Keratinocyte (primary cell): ENCODE measurements at regions not wholly inside any gene's neighbourhood (a gene's known extent, or its start where the extent isn't known, plus 50 kb on each side); places are given as distances from the start of the nearest gene placed in this dataset.

Experiments
- EZH2 ChIP-seq: IDR thresholded peaks from one replicate; pipeline ENCODE4 v1.6.1; 2012; ENCODE audit warnings: inconsistent platforms, mild to moderate bottlenecking, low read length, moderate library complexity
- TF ChIP-seq, protein P1 (sequence below), 3 experiments: IDR thresholded peaks in 1 of 3; conservative IDR thresholded peaks in 1 of 3; optimal IDR thresholded peaks in 1 of 3; 2 replicates in 2 of 3; 3 replicates in 1 of 3; pipeline versions ENCODE3 to v1.5.1; 2011; ENCODE audit warnings: low read length in 3 of 3, mild to moderate bottlenecking in 3 of 3, moderate library complexity in 2 of 3, control low read depth in 1 of 3, inconsistent platforms in 1 of 3; ENCODE audit not compliant: insufficient read depth in 2 of 3; ENCODE audit errors: extremely low read depth in 1 of 3

DNA sequence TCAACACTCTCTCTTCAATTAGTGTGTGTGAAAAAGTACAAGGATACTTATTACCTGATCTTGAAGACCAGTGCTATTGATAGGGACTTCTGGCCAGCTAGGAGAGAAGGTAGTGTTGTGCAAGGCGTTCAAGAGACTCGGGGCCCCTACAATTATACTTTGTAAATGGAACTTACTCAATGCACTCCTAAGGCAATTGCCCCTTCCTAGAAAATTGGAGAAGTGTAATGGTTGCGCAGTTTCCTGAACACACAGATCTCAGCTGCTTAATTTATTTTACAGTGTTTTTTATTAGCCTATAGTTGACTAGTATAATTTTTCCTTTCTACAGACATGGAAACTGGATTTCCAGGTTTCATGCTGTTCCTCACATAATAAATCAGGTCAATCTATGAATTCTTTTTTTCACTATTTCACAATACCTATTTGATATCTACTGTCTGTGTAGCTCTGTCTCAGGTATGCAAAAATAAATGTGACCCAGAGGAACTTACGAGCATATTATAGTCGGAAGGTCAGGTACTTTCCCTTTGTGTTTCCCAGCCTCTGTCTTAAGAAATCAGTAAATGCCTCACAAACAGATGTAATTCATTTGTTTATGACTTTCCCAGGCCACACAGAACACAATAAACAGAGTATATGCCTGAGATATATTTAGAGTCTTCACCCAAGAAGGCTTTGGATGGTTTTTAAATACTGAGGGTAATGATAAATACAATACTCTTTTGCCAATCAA is 89.1 kb upstream of the TET2 start:
- TF ChIP-seq, protein P1, sequence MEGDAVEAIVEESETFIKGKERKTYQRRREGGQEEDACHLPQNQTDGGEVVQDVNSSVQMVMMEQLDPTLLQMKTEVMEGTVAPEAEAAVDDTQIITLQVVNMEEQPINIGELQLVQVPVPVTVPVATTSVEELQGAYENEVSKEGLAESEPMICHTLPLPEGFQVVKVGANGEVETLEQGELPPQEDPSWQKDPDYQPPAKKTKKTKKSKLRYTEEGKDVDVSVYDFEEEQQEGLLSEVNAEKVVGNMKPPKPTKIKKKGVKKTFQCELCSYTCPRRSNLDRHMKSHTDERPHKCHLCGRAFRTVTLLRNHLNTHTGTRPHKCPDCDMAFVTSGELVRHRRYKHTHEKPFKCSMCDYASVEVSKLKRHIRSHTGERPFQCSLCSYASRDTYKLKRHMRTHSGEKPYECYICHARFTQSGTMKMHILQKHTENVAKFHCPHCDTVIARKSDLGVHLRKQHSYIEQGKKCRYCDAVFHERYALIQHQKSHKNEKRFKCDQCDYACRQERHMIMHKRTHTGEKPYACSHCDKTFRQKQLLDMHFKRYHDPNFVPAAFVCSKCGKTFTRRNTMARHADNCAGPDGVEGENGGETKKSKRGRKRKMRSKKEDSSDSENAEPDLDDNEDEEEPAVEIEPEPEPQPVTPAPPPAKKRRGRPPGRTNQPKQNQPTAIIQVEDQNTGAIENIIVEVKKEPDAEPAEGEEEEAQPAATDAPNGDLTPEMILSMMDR (optimal IDR thresholded peaks at IDR 0.05 in 1 of 3, IDR thresholded peaks at IDR 0.05 in 1 of 3, conservative IDR thresholded peaks at IDR 0.05 in 1 of 3; ENCODE audit: extremely low read depth in 1 of 3, insufficient read depth in 2 of 3, low read length in 3 of 3) = no peak
- no peak for TF ChIP-seq EZH2
